HG03571 (cell line): ENCODE measurements at regions not wholly inside any gene's neighbourhood (a gene's known extent, or its start where the extent isn't known, plus 50 kb on each side); places are given as distances from the start of the nearest gene placed in this dataset.
"Not testable (repeated sequence)": the region's sequence is repeated elsewhere in the genome, so short reads cannot be mapped to it uniquely, and the experiment has no call there.

Source experiments
- ATAC-seq: cut with Tn5 transposase; IDR thresholded peaks from one replicate; pipeline ENCODE4 v1.9.1; 2021; ENCODE audit not compliant: unreplicated experiment

DNA sequence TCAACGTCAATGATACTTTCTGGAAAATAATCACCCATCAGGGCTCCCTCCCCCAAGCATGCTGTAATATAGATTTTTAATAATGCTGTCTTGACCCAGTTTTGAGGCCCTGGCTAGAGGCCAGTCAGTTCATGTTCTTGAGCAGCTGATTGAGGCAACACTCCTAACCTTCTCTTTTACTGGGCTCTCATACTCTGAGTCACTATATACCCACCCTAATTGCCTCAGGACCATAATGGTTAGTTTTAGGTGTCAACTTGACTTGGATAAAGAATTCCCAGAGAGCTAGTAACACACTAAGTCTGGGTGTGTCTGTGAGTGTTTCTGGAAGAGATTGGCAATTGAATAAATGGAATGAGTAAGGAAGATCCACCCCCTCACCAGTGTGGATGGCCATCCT lies 527.0 kb upstream of the ATP2B1 start:
- no peak for ATAC-seq

DNA sequence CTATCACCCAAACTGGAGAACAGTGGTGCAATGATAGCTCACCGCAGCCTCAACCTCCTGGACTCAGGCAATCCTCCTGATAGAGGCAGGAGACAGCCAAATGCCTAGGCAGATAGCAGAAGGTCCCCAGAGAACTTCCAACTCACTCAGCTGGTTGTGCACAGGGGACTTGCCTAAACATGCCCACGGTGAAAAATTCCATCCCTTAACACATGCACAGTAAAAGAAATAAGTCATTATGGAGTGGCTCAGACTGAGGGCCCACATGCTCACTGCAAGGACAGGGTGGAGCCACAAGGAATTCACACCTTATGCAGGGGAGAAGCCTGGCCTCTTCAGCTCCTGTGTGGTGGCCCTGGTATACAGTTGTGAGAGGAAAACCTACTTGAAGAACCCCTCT lies 525.8 kb upstream of the ATP2B1 start:
- no peak for ATAC-seq

DNA sequence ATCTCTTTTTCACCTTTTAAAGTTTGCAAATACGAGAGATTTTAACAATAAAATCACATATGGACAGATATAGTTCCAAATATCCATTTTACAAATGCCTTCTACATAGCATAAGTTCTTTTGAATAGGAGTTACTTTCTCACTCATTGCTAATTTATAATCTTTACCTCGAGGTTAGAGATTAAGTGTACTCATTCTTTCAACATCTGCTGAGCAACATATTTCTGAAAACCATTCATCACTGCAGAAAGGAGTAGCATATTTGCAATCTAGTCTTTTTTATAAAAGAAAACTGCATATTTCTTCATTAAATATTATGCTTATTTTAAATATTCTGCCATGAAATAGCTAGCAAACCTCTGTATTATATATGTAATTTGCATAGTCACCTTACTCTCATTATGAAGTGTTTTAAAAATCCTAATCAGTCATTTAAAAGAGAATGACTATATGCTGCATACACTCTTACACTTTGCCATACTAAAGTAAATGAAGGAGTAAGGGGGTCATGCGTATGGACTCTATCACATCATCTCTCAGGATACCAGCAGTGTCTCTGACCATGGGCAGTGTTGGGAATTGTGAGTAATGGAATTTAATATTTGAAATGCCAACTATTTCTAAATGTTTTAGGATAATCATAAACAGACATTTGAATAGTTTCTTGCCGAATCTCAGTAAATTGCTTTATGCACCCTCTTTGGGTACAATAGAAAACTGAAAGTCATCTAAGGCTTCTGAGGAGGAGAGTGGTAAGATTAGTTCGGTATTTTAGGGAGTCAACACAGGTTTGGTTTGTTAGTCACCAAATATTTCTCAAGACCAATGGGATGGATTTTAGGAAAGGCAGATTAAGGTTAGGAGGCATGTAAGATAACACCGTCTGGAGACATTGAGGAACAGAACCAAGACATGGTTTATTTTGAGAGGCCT lies 524.8 kb upstream of the ATP2B1 start:
- no peak for ATAC-seq

DNA sequence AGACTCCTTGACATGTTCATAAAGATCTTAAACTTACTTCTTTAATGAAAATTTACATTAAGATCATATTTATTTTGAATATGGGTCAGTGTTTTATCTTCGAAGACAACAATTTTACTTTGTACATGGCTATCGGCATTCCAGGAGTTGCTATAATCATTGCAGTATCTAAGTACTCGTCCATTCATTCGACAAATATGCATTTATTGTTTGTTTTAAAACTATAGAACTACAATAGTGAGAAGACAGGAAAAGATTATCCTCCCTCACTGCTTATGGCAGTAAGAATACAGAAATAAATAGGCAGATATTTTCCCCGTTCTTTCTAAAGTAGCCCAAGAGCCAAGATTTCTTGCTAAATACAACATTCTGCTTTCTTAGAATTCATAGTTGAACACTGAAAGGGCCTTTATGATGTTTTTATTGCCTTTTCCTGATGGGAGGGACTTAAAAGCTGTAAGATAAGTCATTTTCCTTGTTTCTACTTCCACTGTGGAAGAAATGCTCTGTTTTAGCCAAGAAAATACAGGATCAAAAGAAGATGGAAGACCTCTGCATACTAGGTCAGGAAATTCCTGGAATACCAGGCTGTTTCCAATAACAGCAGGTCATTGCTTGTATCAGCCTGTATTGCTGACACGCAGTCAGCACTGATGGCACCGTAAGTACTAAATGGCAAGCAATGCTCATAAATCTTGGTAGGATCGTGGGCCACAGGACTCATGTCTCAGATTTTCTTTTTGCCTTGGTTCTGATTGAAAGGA lies 521.0 kb upstream of the ATP2B1 start:
- no peak for ATAC-seq

DNA sequence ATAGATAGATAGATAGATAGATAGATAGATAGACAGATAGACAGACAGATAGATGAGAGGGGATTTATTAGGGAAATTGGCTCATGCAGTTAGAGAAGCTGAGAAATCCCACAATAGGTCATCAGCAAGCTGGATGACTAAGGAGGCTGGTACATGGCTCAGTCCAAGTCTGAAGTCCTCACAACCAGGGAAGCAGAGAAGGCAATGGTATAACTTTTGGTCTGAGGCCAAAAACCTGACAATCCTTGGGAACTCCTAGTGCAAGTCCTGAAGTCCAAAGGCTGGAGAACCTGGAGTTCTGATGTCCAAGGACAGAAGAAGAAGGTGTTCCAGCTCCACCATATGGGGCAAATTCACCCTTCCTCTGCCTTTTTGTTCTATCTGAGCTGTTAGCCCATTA lies 517.6 kb upstream of the ATP2B1 start:
- no peak for ATAC-seq

DNA sequence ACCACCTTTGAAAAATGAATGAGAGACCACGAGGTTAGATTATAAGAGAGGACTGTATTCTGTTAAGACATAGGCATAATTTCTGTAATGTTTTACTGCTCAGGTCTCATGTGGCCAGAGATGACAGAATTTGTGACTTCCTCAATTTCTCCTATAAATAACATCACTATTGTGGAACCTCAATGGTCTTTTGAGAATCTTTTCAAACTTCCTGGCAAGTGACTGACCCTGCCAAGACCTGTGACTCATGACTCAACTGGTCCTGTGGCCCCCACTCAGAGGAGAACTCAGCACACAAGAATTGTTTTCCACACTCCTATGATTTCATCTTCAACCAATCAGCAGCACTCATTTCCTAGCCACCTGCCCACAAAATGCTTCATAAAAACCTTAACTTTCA lies 508.2 kb upstream of the ATP2B1 start:
- ATAC-seq = no peak

DNA sequence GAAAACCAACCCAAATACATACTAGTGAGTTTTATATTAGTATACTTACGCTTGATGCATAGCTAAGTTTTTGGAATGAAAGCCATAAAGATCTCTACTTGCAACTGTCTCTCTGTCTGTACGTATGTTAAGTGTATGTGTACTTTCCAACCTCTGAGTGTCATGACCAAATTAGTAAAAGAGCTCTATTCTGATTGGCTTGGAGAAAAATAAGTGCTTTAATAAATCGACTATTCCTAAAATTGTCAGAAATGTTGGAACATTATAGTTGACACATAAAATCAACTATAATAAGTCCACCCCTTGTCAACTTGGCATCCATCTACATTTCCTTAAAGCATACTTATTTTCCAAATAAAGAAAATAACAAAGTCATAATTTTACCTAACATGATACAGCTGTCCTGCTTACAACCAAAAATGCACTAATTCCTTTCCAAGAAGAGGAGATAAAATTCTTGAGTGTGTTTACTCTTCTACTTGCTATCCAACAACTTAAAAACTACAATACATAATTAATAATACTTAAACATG lies 507.4 kb upstream of the ATP2B1 start:
- ATAC-seq = no peak

DNA sequence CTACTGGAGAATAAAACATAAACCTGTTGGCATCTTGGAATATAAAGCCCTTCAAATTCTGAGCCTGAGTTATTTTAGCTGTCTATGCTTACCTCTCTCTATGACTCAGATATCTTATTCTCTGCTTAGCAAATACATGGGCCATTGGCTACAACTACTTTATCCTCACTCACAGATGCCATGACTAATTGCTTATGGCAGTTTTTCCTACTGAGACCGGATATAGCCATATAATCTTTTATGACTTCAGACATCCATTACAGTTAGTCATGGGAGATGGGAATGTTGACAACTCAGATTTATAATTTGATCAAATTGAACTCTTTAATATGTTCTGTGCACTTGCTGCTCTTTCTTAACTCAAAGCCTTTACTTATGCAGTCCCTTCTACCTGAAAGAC lies 502.4 kb upstream of the ATP2B1 start:
- ATAC-seq = no peak

DNA sequence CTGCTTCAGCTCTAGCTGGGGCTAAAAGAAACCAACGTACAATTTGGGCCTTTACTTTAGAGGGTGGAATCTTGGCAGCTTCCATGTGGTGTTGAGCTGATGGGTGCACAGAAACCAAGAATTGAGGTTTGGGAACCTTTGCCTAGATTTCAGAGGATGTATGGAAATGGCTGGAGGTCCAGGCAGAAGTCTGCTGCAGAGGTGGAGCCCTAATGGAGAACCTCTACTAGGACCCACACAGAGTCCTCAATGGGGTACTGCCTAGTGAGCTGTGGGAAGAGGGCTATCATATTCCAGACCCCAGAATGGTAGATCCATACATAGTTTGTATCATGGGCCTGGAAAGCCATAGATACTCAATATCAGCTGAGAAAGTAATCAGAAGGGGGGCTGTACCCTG lies 500.4 kb upstream of the ATP2B1 start:
- ATAC-seq = no peak

DNA sequence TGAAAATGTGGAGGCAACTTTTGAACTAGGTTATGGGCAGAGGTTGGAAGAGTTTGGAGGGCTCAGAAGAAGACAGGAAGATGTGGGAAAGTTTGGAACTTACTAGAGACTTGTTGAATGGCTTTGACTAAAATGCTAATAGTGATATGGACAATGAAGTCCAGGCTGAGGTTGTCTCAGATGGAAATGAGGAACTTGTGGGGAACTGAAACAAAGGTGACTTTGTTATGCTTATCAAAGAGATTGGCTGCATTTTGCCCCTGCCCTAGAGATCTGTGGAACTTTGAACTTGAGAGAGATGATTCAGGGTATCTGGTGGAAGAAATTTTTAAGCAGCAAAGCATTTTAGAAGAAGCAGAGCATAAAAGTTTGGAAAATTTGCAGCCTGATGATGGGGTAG lies 499.7 kb upstream of the ATP2B1 start:
- ATAC-seq = not testable (repeated sequence)

DNA sequence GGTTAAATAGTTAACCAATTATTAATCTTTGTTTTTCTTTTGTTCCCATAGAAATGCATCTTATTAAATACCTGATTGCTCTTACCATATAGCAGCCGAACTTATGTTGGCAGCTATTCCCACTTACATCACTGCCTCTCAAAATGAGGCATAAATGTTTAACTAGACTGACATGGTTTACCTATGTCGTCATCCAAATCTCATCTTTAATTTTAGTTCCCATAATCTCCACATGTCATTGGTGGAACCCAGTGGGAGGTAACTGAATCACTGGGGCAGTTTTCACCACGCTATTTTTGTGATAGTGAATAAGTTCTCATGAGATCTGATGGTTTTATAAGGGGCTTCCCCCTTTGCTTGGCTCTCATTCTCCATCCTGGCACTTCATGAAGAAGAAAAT lies 499.2 kb upstream of the ATP2B1 start:
- ATAC-seq = no peak

DNA sequence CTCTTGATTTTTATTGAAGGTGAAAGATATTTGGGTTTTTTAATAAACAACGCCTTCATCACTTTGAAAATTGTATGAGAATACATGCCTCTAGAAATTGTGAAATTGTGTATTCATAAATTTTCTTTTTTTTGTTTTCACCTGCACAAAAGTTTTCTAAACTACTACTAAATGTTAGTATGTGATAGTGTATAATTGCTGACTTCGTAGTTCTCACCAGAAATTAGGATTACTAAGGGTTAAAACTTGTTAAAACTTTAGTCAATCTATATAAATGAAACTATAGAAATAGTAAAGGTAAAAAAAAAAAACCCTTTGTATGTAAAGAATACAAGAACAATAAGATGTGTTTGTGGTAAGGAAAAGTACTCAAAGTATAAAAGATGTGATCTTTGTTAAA lies 496.5 kb upstream of the ATP2B1 start:
- no peak for ATAC-seq

DNA sequence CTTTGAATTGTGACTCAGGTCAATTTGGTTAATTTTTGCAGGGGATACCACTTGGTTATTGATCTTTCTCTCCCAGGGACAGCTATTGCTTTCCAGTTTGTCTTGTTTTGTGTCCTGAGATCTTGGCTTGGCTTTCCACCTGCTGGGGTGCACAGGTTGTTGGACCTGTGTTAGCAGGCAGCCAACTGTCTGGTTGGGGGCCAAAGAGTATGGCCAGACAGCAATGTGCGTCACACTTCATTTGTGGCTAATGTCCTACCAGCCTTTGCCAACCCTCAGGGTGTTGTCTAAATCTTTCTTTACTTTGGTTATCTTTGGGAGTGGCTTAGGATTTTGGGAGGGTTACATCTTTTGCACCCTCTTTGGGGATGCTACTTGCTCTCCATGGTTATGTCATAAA lies 494.9 kb upstream of the ATP2B1 start:
- ATAC-seq = no peak

DNA sequence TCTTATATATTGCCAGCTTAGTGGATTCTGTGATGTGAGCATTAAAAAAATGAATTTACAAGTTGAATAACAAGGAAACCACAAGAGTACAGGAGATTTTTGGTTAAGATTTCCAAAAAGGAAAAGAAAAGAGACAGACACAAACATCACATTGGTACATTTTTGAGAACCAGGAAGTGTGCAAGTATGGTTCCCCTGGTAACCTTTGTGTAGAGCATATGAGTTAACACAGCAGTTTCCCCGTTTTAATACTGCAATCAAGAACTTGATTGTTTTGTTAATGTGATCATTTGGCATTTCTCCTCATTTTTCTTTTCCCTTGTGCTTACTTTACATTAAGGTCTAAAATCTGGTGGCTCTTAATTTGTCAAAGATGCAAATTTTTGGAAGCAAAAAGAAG lies 490.4 kb upstream of the ATP2B1 start:
- no peak for ATAC-seq

DNA sequence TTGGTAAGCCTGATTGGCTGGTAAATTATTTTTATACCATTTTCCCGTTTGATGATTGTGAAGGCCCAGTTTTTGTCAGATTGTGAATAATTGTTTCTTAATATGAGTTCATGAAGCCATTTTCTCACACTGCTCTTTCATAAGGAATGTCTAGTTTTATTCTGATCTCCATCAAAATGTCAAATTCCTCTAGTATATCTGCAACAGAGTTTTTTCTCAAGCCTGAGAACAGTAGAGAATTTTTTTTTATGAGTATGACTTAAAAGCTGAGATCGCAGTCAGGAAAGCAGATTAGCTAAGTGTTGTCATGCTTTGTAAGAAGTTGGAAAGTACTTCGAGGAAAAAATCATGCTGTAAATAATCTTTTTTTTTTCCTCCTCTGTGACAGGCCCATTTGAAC lies 484.9 kb upstream of the ATP2B1 start:
- no peak for ATAC-seq

DNA sequence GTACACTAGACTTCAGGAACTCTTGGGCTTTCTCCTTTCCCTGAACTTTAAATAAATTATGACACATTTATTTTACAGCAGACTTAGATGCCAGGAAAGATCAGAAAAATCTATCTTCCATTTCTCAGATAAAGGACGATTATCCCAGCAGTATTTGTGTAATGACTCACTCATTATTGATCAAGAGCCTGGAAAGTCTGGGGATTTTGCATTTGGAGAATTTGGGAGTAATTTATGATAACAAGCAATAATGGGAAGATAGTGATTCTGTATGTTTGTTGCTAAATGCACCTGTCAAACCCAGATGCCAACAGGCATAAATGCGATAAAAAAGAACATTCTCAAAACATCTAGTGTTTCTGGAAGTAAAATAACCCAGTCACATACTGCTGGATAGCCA lies 480.2 kb upstream of the ATP2B1 start:
- ATAC-seq = no peak

DNA sequence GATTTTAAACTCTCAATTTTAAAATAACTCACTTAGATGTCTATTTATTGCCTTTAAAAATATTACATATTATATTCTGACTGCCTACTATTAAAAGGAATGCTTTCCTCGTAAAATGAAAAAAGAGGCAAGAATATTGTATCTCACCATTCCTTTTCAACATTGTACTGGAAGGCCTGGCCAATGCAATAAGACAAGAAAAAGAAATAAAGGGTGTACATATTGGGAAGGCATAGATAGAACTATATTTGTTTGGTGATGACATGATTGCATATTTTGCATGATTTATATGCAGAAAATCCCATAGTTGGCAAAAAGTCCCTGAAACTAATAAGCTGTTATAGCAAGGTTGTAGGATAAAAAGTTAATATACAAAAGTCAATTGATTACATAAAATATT lies 474.6 kb upstream of the ATP2B1 start:
- no peak for ATAC-seq

DNA sequence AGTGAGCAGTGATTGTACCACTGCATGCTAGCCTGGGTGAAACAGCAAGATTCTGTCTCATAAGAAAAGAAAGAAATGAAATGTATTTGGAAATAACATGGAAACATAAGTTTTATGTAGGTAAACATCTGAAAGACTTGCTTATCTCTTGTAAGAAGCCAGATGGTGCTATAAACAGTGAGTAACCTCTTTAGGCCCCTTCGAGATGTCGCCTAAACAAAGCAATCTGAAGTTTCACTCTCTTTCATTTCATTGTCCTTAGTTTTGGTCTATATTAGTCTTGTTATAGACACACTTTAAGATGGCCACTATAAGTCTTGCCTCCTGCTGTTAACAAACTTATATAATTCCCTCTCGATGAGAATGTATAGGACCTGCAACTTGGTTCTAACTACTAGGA lies 472.6 kb upstream of the ATP2B1 start:
- no peak for ATAC-seq

DNA sequence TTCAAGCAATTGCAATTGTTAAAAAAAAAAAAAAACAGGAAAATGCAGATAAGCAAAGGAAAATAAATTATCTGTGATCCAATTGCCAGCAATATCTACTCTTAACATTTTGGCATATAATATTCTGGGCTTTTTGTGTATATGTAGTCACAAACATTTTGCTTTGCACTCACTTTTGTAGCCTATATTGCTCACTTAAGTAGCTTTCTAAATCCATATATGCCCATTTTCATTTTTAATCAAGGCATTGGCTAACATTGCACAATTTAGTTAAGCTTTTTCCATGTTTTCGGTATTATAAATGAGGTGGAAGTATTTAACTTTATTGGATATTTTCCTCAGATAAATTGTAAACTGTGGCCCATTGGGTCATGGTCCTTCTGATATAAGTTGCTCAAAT lies 466.3 kb upstream of the ATP2B1 start:
- no peak for ATAC-seq

DNA sequence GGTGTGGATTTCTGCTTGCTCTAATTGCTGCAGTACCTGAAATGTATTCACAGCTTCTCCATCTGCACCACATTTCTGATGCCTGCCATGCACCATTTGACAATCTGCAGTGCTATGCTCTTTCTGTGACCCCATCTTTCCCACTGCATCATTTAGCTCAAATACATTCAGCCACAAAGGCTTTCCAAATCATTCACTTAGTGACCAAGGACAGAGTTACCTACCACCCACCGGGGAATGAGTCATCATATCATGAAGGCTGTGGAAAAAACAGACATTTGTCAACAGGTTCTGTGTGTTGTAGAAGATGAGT lies 465.5 kb upstream of the ATP2B1 start:
- ATAC-seq = no peak

DNA sequence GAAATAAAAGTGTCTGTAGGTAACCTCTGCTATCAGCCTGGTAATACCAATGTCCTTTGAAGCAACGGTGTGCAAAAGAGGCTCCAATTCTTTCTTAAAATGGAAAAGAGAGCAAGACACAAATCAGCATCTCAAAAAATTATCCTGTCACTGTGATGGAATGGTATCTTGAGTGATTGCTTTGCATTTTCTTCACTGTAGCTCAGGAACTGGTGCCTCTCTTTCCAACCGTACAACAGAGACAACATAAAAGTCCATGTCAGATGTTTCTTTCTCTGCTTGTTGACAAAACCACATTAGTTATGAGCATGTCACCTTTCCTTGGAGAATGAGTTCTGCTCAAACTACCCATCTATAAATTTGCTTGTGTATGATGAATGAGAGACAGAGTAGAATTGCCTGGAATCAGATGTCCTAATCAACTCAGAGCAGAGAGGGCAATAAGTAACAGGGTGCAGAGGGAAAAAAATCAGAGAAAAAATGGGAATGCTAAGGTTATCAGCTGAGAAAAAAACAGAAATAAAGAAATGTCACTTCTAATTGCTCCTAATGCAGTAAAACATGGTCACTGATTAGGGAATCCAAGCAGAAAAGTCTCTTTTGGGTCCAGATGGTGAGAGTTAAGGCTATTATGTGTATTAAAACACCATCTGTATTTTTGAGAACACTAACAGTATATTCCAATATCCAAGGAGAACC lies 465.0 kb upstream of the ATP2B1 start:
- no peak for ATAC-seq

DNA sequence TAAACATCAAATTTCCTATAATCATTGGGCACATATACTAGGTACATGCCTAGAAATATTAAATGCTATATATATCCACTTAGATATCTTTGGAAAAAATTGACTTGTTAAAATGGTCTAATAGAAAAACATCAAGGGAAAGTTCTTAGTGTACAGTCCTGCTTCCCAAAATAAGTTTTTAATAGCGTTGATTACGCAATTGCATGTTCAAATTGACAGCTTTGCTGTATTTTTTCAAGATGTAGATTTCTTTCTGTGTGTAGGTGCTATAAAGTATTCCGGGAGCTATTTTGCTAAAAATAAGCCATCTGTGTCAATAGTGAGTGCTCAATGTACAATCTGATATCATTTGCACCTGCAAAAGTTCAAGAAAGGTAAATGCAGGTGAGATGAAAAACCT lies 463.9 kb upstream of the ATP2B1 start:
- no peak for ATAC-seq
